Parathyroid adenoma (tissue), 2 donors: ENCODE measurements at regions not wholly inside any gene's neighbourhood (a gene's known extent, or its start where the extent isn't known, plus 50 kb on each side); places are given as distances from the start of the nearest gene placed in this dataset.

Experiments
- H2AFZ ChIP-seq: fragments of 300-600 bp; sonication (generic); one replicate; pipeline ENCODE4 v1.7.0; 2017; ENCODE audit warnings: antibody characterized with exemption, mild to moderate bottlenecking
- H3K27ac ChIP-seq: fragments of 300-600 bp; sonication (generic); one replicate; pipeline ENCODE4 v1.7.0; 2017
- H3K27me3 ChIP-seq: fragments of 300-600 bp; sonication (generic); one replicate; pipeline ENCODE4 v1.7.0; 2017; ENCODE audit warnings: low read length; ENCODE audit not compliant: control insufficient read depth, insufficient read depth
- H3K36me3 ChIP-seq: fragments of 300-600 bp; sonication (generic); one replicate; pipeline ENCODE4 v1.7.0; 2017; ENCODE audit warnings: low read length; ENCODE audit not compliant: control insufficient read depth, insufficient read depth
- H3K4me1 ChIP-seq: fragments of 300-600 bp; sonication (generic); one replicate; pipeline ENCODE4 v1.7.0; 2017; ENCODE audit warnings: control low read depth
- H3K4me2 ChIP-seq: fragments of 300-600 bp; sonication (generic); one replicate; pipeline ENCODE4 v1.7.0; 2017; ENCODE audit warnings: low read length
- H3K4me3 ChIP-seq: fragments of 300-600 bp; sonication (generic); one replicate; pipeline ENCODE4 v1.7.0; 2017; ENCODE audit warnings: low read depth, low read length
- H3K79me2 ChIP-seq: fragments of 300-600 bp; sonication (generic); one replicate; pipeline ENCODE4 v1.7.0; 2017; ENCODE audit warnings: control low read depth
- H3K9ac ChIP-seq: fragments of 300-600 bp; sonication (generic); one replicate; pipeline ENCODE4 v1.7.0; 2017; ENCODE audit warnings: mild to moderate bottlenecking
- H3K9me3 ChIP-seq: fragments of 300-600 bp; sonication (generic); one replicate; pipeline ENCODE4 v1.7.0; 2017; ENCODE audit warnings: low read length; ENCODE audit not compliant: control insufficient read depth
- TF ChIP-seq, protein P1 (sequence below): fragments of 300-600 bp; sonication (generic); IDR thresholded peaks from one replicate; pipeline ENCODE4 v1.7.0; 2017; ENCODE audit warnings: antibody characterized with exemption, mild to moderate bottlenecking
- donor health status: primary hyperparathyroidism.

DNA sequence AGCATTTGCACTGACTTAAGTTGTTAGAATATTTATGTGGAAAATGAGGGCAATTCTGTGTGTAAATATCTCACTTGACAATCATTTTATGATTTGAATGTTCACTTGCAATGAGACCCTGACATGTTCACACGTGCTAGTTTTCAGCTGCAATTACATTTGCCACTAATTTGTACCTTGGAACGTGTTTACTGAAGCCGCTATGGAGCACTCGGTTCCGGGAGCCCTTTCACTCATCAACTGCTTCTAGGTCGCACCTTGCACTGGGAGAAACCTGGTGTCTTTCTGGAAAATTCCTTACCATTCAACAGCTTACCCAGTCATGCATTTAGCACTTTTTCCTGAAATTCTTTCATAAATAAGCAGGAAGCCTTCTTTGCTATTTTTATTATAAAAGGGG lies 229.6 kb downstream of the ZIC5 start:
- Histone ChIP-seq H2AFZ (no peak overlapping the region), H3K27ac (no peak overlapping the region), H3K9me3 (no peaks in the 10 kb centered on the region), H3K4me1 (no peaks in the 10 kb centered on the region), H3K9ac (no peak overlapping the region), H3K36me3 (no peaks in the 10 kb centered on the region), H3K79me2 (no peaks in the 10 kb centered on the region), H3K4me3 (no peak overlapping the region), H3K4me2 (no peak overlapping the region), H3K27me3 (no peaks in the 10 kb centered on the region)
- TF ChIP-seq, protein P1, sequence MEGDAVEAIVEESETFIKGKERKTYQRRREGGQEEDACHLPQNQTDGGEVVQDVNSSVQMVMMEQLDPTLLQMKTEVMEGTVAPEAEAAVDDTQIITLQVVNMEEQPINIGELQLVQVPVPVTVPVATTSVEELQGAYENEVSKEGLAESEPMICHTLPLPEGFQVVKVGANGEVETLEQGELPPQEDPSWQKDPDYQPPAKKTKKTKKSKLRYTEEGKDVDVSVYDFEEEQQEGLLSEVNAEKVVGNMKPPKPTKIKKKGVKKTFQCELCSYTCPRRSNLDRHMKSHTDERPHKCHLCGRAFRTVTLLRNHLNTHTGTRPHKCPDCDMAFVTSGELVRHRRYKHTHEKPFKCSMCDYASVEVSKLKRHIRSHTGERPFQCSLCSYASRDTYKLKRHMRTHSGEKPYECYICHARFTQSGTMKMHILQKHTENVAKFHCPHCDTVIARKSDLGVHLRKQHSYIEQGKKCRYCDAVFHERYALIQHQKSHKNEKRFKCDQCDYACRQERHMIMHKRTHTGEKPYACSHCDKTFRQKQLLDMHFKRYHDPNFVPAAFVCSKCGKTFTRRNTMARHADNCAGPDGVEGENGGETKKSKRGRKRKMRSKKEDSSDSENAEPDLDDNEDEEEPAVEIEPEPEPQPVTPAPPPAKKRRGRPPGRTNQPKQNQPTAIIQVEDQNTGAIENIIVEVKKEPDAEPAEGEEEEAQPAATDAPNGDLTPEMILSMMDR: no peak

DNA sequence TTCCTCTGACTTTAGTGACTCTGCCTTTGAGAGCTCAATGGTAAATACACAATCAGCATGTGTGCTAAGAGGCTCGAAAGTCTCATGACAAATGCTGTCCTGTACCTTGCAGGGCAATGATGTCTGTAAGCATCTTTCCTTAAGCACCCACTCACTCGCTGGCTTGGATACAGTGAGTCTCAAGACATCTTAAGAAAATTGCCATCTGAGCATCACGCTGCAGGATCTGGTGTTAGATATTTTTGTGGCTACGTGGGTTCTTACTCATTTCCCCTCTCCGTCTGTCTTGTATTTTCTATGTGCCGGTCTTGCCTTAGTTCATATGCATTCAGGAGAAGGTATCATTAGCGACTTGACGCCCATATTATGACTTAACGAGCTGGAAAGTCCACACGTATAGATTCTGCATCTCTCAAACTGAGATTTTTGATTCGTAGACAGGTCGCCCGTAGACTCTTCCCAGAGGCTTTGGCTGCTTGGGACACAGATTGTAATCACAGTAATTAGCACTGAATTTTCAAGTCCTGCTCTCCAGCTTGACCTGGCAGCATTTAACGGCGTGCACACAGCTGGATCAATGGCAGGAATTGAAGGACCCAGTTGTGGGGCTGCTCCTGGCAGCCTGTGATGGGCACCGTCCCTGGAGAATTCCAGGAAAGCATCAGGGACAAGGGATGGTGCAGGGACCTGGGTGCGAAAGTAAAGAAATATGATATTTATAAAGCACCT lies 231.2 kb downstream of the ZIC5 start:
- Histone ChIP-seq H3K79me2 (no peaks in the 10 kb centered on the region), H3K9ac (no peak overlapping the region), H3K27ac (no peak overlapping the region), H3K27me3 (no peaks in the 10 kb centered on the region), H3K9me3 (no peaks in the 10 kb centered on the region), H3K4me1 (no peaks in the 10 kb centered on the region), H2AFZ (no peak overlapping the region), H3K4me2 (no peak overlapping the region), H3K4me3 (no peak overlapping the region), H3K36me3 (no peaks in the 10 kb centered on the region)
- TF ChIP-seq, protein P1: no peak

DNA sequence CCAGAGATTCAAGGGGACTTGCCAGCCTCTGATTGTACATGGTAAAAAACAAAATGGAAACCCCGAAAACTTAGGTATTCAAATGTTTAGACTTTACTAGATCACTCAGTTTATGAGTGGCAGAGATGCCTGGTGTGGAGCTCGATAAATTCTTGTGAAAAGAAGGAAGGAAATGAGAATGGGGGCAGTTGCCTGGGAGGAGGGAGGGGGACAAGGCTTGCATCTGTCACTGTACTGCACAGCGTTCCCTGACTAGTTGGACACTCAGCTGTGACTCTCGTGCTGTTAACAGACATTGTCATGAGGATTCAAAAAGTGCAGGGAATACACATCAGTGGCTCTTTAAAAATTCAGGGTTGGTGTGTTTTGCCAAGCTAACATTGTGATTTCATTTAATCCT lies 232.9 kb downstream of the ZIC5 start:
- TF ChIP-seq, protein P1: no peak
- H3K9me3 ChIP-seq: no peaks in the 10 kb centered on the region
- H3K79me2 ChIP-seq: no peaks in the 10 kb centered on the region
- H2AFZ ChIP-seq: no peak overlapping the region
- H3K27ac ChIP-seq: no peak overlapping the region
- H3K27me3 ChIP-seq: no peaks in the 10 kb centered on the region
- no peak overlapping the region for H3K4me3 ChIP-seq
- no peaks in the 10 kb centered on the region for H3K36me3 ChIP-seq
- no peaks in the 10 kb centered on the region for H3K4me1 ChIP-seq
- H3K4me2 ChIP-seq: no peak overlapping the region
- H3K9ac ChIP-seq: no peak overlapping the region

DNA sequence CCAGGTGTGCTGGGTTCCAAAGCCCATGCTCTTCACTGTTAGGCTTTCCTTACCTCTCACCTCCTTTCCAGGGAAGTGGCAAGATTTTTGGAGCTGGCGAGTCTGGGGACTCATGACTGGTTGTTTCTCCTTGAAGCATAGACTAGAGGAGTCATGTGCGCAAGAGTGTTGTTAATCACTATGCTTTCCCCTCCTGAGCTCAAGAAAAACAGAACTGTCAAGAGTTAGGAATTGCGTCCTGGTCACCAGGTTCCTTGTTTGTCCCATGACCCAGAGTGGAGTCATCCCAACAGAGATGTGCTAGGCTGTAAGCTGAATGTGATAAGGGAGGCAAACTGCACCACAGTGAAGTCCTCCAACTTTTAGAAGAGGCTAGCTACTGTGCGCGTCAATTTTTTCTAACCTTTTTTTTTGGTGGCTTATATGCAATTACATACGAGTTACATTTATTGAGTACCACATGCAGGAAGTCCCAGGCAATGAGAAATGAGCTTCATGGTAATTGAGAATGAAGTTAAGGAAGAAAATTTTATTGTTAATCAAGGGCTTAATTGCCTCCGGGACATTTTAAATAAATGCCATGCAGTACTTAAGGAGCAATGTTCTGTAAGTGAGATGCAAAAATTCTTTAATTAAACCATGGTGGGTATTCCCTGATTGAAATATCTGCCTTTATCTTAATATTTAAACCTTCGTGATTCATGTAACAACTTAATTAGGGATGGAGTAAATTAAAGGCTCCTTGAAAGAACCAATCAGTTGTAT lies 233.9 kb downstream of the ZIC5 start:
- Histone ChIP-seq H3K27me3 (no peaks in the 10 kb centered on the region), H3K9me3 (no peaks in the 10 kb centered on the region), H3K4me2 (no peak overlapping the region), H3K9ac (no peak overlapping the region), H3K36me3 (no peaks in the 10 kb centered on the region), H3K27ac (no peak overlapping the region), H2AFZ (no peak overlapping the region), H3K79me2 (no peaks in the 10 kb centered on the region), H3K4me1 (no peaks in the 10 kb centered on the region), H3K4me3 (no peak overlapping the region)
- TF ChIP-seq, protein P1: no peak
